PC-3 (cell line): ENCODE measurements at regions not wholly inside any gene's neighbourhood (a gene's known extent, or its start where the extent isn't known, plus 50 kb on each side); places are given as distances from the start of the nearest gene placed in this dataset.
A peak's percentile ranks its signal among the peaks of the same experiment; 100 is the strongest.

Source experiments
- ATAC-seq: fragments of 200-7000 bp; cut with Tn5 transposase; 2 replicates; pipeline ENCODE4 v1.9.1; 2020; ENCODE audit warnings: mild to moderate bottlenecking, moderate library complexity
- BruUV-seq: library from RNA; stranded (reverse); fragments of 400-500 nt; replicated peaks from 2 replicates; lab custom pipeline; 2021; lab: Mats Ljungman, UMichigan
- CTCF ChIA-PET: fragments of 300-600 bp; sonication (Branson Sonifier 250); formaldehyde crosslinking; loops from one replicate; lab custom pipeline; 2022; ENCODE audit warnings: antibody characterized with exemption; lab: Charles Lee
- POLR2A ChIA-PET: fragments of 300-600 bp; sonication (Branson Sonifier 250); formaldehyde crosslinking; loops from one replicate; lab custom pipeline; 2022; ENCODE audit warnings: antibody characterized with exemption; ENCODE audit not compliant: unreplicated experiment; lab: Charles Lee
- DNase-seq: peaks from one replicate; pipeline ENCODE4 v3.0.0-alpha.2; 2015
- H2AFZ ChIP-seq: fragments of 300-600 bp; sonication (generic); 2 replicates; pipeline ENCODE4 v1.6.0; 2016; ENCODE audit warnings: antibody characterized with exemption, low read length
- H3F3A ChIP-seq: fragments of 300-600 bp; sonication (generic); one replicate; pipeline ENCODE4 v1.6.0; 2017; ENCODE audit warnings: antibody characterized with exemption, low read length, control low read depth, mild to moderate bottlenecking; ENCODE audit not compliant: unreplicated experiment
- H3K27ac ChIP-seq: fragments of 300-600 bp; sonication (generic); 2 replicates; pipeline ENCODE4 v1.5.1; 2016; ENCODE audit warnings: mild to moderate bottlenecking, low read length
- H3K27me3 ChIP-seq: fragments of 300-600 bp; sonication (generic); 2 replicates; pipeline ENCODE4 v1.6.1; 2016; ENCODE audit warnings: low read length, mixed read lengths
- H3K36me3 ChIP-seq: fragments of 300-600 bp; sonication (generic); 2 replicates; pipeline ENCODE4 v1.6.1; 2016; ENCODE audit warnings: low read depth, mixed run types, low read length, mixed read lengths
- H3K4me1 ChIP-seq: fragments of 300-600 bp; sonication (generic); 2 replicates; pipeline ENCODE4 v1.5.1; 2016; ENCODE audit warnings: low read length; ENCODE audit not compliant: insufficient read depth
- H3K4me2 ChIP-seq: fragments of 300-600 bp; sonication (generic); 2 replicates; pipeline ENCODE4 v1.6.0; 2016; ENCODE audit warnings: low read length
- H3K4me3 ChIP-seq: fragments of 300-600 bp; sonication (generic); 2 replicates; pipeline ENCODE4 v1.5.1; 2016; ENCODE audit warnings: mild to moderate bottlenecking, low read length, mixed read lengths
- H3K79me2 ChIP-seq: fragments of 300-600 bp; sonication (generic); 2 replicates; pipeline ENCODE4 v1.6.1; 2017; ENCODE audit warnings: low read length, mixed read lengths
- H3K9ac ChIP-seq: fragments of 300-600 bp; sonication (generic); 2 replicates; pipeline ENCODE4 v1.6.0; 2016; ENCODE audit warnings: mild to moderate bottlenecking, low read length
- H3K9me2 ChIP-seq: fragments of 300-600 bp; sonication (generic); replicated peaks from 2 replicates; pipeline ENCODE4 v1.6.1; 2016; ENCODE audit warnings: mixed run types, low read length, mixed read lengths
- H3K9me3 ChIP-seq: fragments of 300-600 bp; sonication (generic); 2 replicates; pipeline ENCODE4 v1.6.1; 2016; ENCODE audit warnings: low read length, mixed read lengths
- H4K20me1 ChIP-seq: fragments of 300-600 bp; sonication (generic); 2 replicates; pipeline ENCODE4 v1.6.1; 2016; ENCODE audit warnings: low read length, mixed read lengths
- CTCF ChIP-seq: fragments of 300-600 bp; sonication (generic); conservative IDR thresholded peaks from 2 replicates; pipeline ENCODE4 v1.5.1; 2017; ENCODE audit warnings: antibody characterized with exemption, low read depth, mild to moderate bottlenecking, low read length
- EZH2 ChIP-seq: fragments of 300-600 bp; sonication (generic); IDR thresholded peaks from one replicate; pipeline ENCODE4 v1.6.1; 2017; ENCODE audit warnings: antibody characterized with exemption, mild to moderate bottlenecking, low read length; ENCODE audit not compliant: unreplicated experiment
- EZH2phosphoT487 ChIP-seq: fragments of 300-600 bp; sonication (generic); IDR thresholded peaks from 2 replicates; pipeline ENCODE4 v1.6.1; 2018; ENCODE audit warnings: mild to moderate bottlenecking, antibody characterized with exemption, low read length, borderline replicate concordance
- intact Hi-C: fragments of 100-400 bp; cut with micrococcal nuclease; formaldehyde crosslinking; loops from 2 replicates; pipeline ENCODE4 v1.9.0; 2023

- Histone ChIP-seq H3K9me3 (peaks cover 16% of the 10 kb centered on the region; the same call in 1 of the 2 replicates), H3F3A (no peaks in the 10 kb centered on the region)
Measured at GRCh38 chr21:20647607-20648006, 350.6 kb upstream of the NCAM2 start.

DNA sequence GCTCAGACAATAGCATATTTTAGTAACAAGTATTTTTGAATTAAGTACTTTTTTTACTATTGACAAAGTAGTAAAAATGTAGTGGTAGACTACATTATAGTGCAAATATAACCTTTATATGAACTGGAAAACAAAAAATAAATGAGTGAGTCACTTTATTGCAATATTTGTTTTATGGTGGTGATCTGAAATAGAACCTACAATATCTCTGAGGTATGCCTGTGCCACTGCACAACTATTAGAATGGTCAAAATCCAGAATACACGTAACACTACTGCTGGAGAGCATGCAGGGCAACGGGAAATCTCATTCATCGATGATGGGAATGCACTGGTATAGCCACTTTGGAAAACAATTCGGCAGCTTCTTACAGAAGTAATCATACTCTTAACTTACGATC is 349.0 kb upstream of the NCAM2 start:
- BruUV-seq: no TSS peak
- Histone ChIP-seq H3K9me3 (0 out of 2 replicates have a peak, but pooled peaks cover 12% of the 10 kb centered on the region), H3K9me2 (no peaks in the 10 kb centered on the region), H3F3A (no peaks in the 10 kb centered on the region), H4K20me1 (no peaks in the 10 kb centered on the region), H3K27ac (peak overlapping the region; percentile 59), H3K79me2 (no peaks in the 10 kb centered on the region), H3K4me2 (peak overlapping the region; percentile 41; the same call in 1 of the 2 replicates), H3K9ac (no peak overlapping the region), H3K4me1 (peaks cover 29% of the 10 kb centered on the region), H3K4me3 (0 out of 2 replicates have a peak overlapping the region, but pooled peaks have one; percentile 4), H3K27me3 (no peaks in the 10 kb centered on the region), H3K36me3 (no peaks in the 10 kb centered on the region), H2AFZ (no peak overlapping the region)
- POLR2A ChIA-PET: no interaction called here
- ATAC-seq: peak; percentile 86
- intact Hi-C loops: loop anchor here (1.0 to 2.0 kb wide), 2 partner anchors 18 to 198 kb away; no protein-coding TSS in a partner anchor
- no peak for TF ChIP-seq EZH2
- TF ChIP-seq CTCF: no peak
- TF ChIP-seq EZH2phosphoT487: no peak
- CTCF ChIA-PET: no interaction called here
- peak; percentile 62 for DNase-seq

More at GRCh38 chr21:20647607-20648006, 350.6 kb upstream of the NCAM2 start:
- Histone ChIP-seq H3K9ac (no peak overlapping the region), H3K4me2 (peak overlapping the region; percentile 36), H3K4me3 (no peak overlapping the region), H3K9me2 (no peaks in the 10 kb centered on the region), H3K27ac (peak overlapping the region; percentile 20), H2AFZ (no peak overlapping the region), H3K27me3 (no peaks in the 10 kb centered on the region), H3K4me1 (peaks cover 29% of the 10 kb centered on the region), H4K20me1 (no peaks in the 10 kb centered on the region), H3K79me2 (no peaks in the 10 kb centered on the region), H3K36me3 (no peaks in the 10 kb centered on the region)
- TF ChIP-seq EZH2: no peak
- no peak for TF ChIP-seq CTCF
- TF ChIP-seq EZH2phosphoT487: no peak
- CTCF ChIA-PET: no interaction called here
- POLR2A ChIA-PET: interaction anchor here (0.6 kb wide), 1 partner anchor 19 kb away, joined by 4 read pairs; no protein-coding TSS in a partner anchor
- peak; percentile 60 for ATAC-seq
- intact Hi-C loops: loop anchor here (2.0 kb wide), 1 partner anchor 197 kb away; no protein-coding TSS in a partner anchor
- BruUV-seq: no TSS peak
- DNase-seq: peak; percentile 73

DNA sequence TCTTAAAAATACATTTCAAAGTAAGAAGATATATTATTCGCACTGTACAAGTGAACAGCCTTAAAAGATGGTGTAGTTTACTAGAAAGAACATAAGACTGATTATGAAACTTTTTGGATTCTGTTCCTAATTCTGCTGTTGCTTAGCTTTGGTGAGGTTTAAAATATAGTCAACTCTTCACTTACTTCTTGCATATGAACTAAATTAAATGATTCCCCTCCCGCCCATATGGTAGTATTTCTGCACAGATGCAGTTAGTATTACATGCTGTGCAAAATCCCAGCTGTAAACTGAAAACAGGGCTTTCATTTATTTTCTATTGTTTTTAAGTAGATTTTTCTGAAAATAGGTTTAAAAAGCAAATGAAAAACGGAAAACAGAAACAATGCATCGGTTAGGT is 345.4 kb upstream of the NCAM2 start:
- BruUV-seq: no TSS peak
- DNase-seq (no peak), ATAC-seq (no peak)
- Histone ChIP-seq H3K4me1 (peaks cover 25% of the 10 kb centered on the region), H3F3A (no peaks in the 10 kb centered on the region), H4K20me1 (no peaks in the 10 kb centered on the region), H3K4me2 (no peak overlapping the region), H3K79me2 (no peaks in the 10 kb centered on the region), H2AFZ (no peak overlapping the region), H3K9me2 (no peaks in the 10 kb centered on the region), H3K4me3 (no peak overlapping the region), H3K36me3 (no peaks in the 10 kb centered on the region), H3K27me3 (no peaks in the 10 kb centered on the region), H3K27ac (no peak overlapping the region), H3K9me3 (no peaks in the 10 kb centered on the region), H3K9ac (no peak overlapping the region)
- TF ChIP-seq EZH2: no peak
- no peak for TF ChIP-seq EZH2phosphoT487
- TF ChIP-seq CTCF: no peak
- ChIA-PET POLR2A (no interaction called here), CTCF (no interaction called here)
- intact Hi-C loops: no loop called here
